IPS-15b (cell line): ENCODE measurements at regions not wholly inside any gene's neighbourhood (a gene's known extent, or its start where the extent isn't known, plus 50 kb on each side); places are given as distances from the start of the nearest gene placed in this dataset.

Experiments
- H3K27me3 ChIP-seq: one replicate; pipeline ENCODE4 v1.6.1; 2013; ENCODE audit warnings: low read length; ENCODE audit not compliant: control insufficient read depth, insufficient read depth
- H3K36me3 ChIP-seq: one replicate; pipeline ENCODE4 v1.6.1; 2013; ENCODE audit warnings: low read length; ENCODE audit not compliant: control insufficient read depth, insufficient read depth
- H3K4me1 ChIP-seq: one replicate; pipeline ENCODE4 v1.6.1; 2013; ENCODE audit warnings: mild to moderate bottlenecking, low read length; ENCODE audit not compliant: control insufficient read depth, insufficient read depth
- H3K4me3 ChIP-seq: one replicate; pipeline ENCODE4 v1.5.1; 2013; ENCODE audit warnings: low read depth, low read length
- H3K9ac ChIP-seq: one replicate; pipeline ENCODE4 v1.6.1; 2013; ENCODE audit warnings: low read depth, mild to moderate bottlenecking, low read length
- H3K9me3 ChIP-seq: one replicate; pipeline ENCODE4 v1.6.1; 2013; ENCODE audit warnings: mild to moderate bottlenecking, low read length; ENCODE audit not compliant: control insufficient read depth, insufficient read depth

DNA sequence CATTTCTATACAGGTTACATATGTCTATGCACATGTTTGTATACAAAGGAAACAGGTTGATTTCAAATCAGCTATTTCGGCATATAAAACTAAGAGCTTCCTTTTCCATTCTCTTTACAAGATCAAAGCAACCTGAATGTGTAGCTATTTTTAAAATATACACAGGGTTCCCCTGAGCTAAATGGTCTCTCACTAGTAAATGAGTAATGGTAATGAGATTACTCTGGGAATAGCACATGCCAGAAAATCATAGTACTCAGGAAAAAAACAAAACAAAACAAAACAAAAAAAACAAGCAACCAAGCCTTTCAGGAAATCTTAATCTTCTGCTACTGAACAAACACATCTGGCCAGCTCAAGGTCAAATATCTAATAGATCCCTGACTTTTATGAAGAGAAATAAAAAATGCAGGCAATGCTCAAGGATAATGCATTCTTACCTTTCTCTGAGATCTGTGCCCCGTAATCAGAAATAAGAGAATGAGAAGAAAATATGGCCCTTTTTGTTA is 156.6 kb upstream of the POU2AF2 start:
- H3K36me3 ChIP-seq = no peaks in the 10 kb centered on the region
- H3K9ac ChIP-seq = no peak overlapping the region
- H3K9me3 ChIP-seq = no peaks in the 10 kb centered on the region
- H3K4me3 ChIP-seq = no peak overlapping the region
- no peaks in the 10 kb centered on the region for H3K4me1 ChIP-seq
- no peaks in the 10 kb centered on the region for H3K27me3 ChIP-seq

DNA sequence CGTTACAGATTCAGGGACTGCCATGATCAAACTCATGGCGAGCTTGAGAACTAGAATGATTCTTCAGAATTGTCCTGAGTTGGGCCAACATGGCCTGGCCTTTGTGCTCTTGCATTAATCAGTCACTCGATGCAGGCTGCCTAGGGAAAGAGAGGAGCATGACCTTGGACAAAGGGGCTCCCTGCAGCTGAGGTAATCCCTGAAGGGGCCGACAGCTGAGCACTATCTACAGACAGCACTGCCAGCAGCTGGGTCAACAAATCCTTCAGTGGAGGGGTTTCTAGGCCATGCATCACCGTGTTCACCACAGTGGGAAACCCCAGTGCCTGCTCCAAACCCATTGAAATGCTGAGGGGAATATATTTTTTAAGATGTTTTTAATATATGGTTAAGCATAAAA is 159.5 kb upstream of the POU2AF2 start:
- Histone ChIP-seq H3K4me3 (no peak overlapping the region), H3K36me3 (no peaks in the 10 kb centered on the region), H3K9me3 (no peaks in the 10 kb centered on the region), H3K4me1 (no peaks in the 10 kb centered on the region), H3K9ac (no peak overlapping the region), H3K27me3 (no peaks in the 10 kb centered on the region)

- H3K27me3 ChIP-seq = no peaks in the 10 kb centered on the region
- H3K4me1 ChIP-seq = no peaks in the 10 kb centered on the region
- no peaks in the 10 kb centered on the region for H3K9me3 ChIP-seq
- H3K36me3 ChIP-seq = no peaks in the 10 kb centered on the region
- no peak overlapping the region for H3K4me3 ChIP-seq
- H3K9ac ChIP-seq = no peak overlapping the region
Observed at GRCh38 chr11:111082664-111083063, 162.9 kb upstream of the POU2AF2 start.

DNA sequence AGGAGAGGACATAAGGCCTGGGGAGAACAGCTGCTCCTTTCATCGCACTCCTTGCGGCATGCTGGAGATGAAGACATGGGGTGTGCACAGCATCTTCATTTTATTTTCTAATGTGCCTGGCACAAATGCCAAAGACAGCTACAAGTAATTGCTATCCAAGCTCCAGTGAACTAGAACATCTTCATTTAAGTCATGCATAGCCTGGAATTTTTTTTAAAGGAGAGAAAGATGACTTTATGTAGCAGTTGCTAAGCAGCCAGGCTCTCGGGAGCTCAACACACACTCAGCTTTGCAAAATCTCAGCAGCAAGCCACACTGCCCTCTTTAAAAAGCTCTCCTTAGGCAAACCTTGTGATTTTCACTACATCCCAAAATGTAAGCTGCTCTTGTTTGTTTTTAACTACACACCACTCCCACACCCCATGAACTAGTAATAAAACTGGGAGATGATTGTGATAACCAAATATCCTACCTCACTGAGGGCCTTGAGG is 164.5 kb upstream of the POU2AF2 start:
- Histone ChIP-seq H3K36me3 (no peaks in the 10 kb centered on the region), H3K27me3 (no peaks in the 10 kb centered on the region), H3K4me3 (no peak overlapping the region), H3K9me3 (no peaks in the 10 kb centered on the region), H3K4me1 (no peaks in the 10 kb centered on the region), H3K9ac (no peak overlapping the region)

GRCh38 chr11:111077530-111078322 is 167.8 kb upstream of the POU2AF2 start:
- Histone ChIP-seq H3K9ac (no peak overlapping the region), H3K27me3 (no peaks in the 10 kb centered on the region), H3K9me3 (no peaks in the 10 kb centered on the region), H3K4me3 (no peak overlapping the region), H3K36me3 (no peaks in the 10 kb centered on the region), H3K4me1 (no peaks in the 10 kb centered on the region)

- Histone ChIP-seq H3K4me1 (peaks cover 3% of the 10 kb centered on the region), H3K36me3 (no peaks in the 10 kb centered on the region), H3K4me3 (no peak overlapping the region), H3K27me3 (no peaks in the 10 kb centered on the region), H3K9ac (no peak overlapping the region), H3K9me3 (no peaks in the 10 kb centered on the region)
Observed at GRCh38 chr11:111069066-111069465, 176.5 kb upstream of the POU2AF2 start.

DNA sequence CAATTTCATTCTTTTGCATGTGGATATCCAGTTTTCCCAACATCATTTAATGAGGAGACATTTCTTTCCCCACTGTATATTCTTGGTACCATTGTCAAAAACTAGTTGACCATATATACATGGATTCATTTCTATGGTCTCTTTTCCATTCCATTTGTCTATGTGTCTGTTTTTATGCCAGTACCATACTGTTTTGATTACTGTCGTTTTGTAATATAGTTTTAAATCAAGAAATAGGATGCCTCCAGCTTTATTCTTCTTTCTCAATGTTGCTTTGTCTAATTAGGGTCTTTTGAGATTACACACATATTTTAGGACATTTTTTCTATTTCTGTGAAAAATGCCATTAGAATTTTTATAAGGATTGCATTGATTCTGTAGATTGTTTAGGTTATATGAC is 177.5 kb upstream of the POU2AF2 start:
- no peaks in the 10 kb centered on the region for H3K27me3 ChIP-seq
- peaks cover 3% of the 10 kb centered on the region for H3K4me1 ChIP-seq
- no peak overlapping the region for H3K9ac ChIP-seq
- no peak overlapping the region for H3K4me3 ChIP-seq
- H3K36me3 ChIP-seq = no peaks in the 10 kb centered on the region
- no peaks in the 10 kb centered on the region for H3K9me3 ChIP-seq

DNA sequence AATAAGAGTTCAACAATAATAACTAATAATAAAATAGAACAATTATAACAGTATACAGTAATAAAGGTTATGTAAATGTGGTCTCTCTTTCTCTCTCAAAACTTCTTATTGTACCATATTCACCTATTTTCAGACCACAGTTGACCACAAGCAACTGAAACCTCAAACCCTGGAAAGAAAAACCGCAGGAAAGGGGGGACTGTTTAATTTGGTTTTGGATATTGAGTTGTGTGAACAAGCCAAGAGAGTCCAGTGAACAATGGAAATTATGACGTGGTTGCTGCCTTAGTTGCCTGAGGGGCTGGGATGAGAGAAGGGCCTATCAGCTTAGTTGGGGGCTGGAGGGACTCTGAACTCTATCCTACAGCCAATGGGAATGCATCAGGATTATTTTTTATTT is 178.7 kb upstream of the POU2AF2 start:
- H3K4me1 ChIP-seq = peaks cover 3% of the 10 kb centered on the region
- H3K9ac ChIP-seq = no peak overlapping the region
- H3K27me3 ChIP-seq = no peaks in the 10 kb centered on the region
- H3K9me3 ChIP-seq = no peaks in the 10 kb centered on the region
- no peaks in the 10 kb centered on the region for H3K36me3 ChIP-seq
- no peak overlapping the region for H3K4me3 ChIP-seq

DNA sequence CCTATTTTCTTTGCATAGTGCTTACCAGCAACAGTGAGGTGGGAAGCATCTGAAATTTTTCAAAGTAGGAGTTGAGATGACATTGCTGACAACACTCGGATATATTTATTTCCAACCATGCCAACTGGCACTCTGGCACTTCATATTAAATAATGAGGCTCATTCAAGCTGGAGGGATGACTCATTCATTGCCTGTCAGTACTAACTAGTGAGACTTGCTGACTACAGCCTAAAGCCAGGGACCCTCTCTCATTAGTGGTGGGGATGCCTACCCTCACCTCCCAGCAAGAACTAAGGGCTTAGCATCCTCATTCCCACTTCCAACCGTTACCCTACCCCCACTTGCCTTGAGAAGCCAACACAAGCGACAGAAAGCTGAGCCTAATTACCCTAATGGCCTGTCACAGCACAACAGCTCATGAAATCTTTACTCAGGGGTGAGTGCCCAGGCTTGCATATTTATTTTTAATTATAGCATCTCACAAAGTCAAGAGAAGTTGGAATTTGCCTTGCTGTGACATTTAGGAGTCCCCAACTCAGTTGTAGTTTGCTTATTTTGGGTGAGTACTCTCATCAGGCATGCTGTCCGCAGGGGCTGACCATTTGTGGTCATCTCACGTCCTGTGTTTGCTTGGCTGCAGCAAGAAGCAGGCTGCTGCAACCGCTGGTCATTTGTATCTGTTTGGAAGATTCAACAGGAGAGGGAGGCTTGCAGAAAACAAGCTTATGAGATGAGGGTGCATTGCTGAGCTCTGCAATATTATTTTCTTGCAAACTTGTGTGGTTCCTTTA is 181.6 kb upstream of the POU2AF2 start:
- H3K27me3 ChIP-seq = no peaks in the 10 kb centered on the region
- no peaks in the 10 kb centered on the region for H3K4me1 ChIP-seq
- H3K9me3 ChIP-seq = no peaks in the 10 kb centered on the region
- H3K4me3 ChIP-seq = no peak overlapping the region
- H3K9ac ChIP-seq = no peak overlapping the region
- no peaks in the 10 kb centered on the region for H3K36me3 ChIP-seq

- H3K9me3 ChIP-seq = no peaks in the 10 kb centered on the region
- no peaks in the 10 kb centered on the region for H3K36me3 ChIP-seq
Observed at GRCh38 chr11:111062420-111062819, 183.1 kb upstream of the POU2AF2 start.

DNA sequence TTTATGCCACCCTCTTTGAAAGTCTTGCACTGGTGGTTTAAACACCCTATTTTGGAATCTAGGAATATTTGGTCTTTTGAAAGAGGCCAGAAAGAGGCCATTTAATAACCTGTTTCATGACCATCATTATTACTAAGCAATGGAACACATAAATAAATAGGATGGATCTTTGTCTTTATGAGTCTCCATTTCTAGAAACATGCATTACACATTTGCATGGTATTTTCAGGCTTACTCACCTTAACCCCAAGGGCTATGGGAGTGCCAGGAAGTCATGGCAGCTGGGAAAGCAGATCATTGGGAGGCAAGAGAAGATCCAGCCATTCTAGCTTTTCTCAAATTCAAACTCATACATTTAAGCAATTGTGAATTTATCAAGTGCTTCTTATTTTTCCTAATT is 185.8 kb upstream of the POU2AF2 start:
- no peaks in the 10 kb centered on the region for H3K36me3 ChIP-seq
- no peak overlapping the region for H3K4me3 ChIP-seq
- H3K27me3 ChIP-seq = no peaks in the 10 kb centered on the region
- no peak overlapping the region for H3K9ac ChIP-seq
- H3K9me3 ChIP-seq = no peaks in the 10 kb centered on the region
- H3K4me1 ChIP-seq = no peaks in the 10 kb centered on the region

More at GRCh38 chr11:111062420-111062819, 183.1 kb upstream of the POU2AF2 start:
- Histone ChIP-seq H3K4me1 (no peaks in the 10 kb centered on the region), H3K4me3 (no peak overlapping the region), H3K27me3 (no peaks in the 10 kb centered on the region), H3K9ac (no peak overlapping the region)

GRCh38 chr11:111049131-111049530 is 196.4 kb upstream of the POU2AF2 start:
- H3K9ac ChIP-seq = no peak overlapping the region
- no peaks in the 10 kb centered on the region for H3K27me3 ChIP-seq
- no peaks in the 10 kb centered on the region for H3K36me3 ChIP-seq
- no peaks in the 10 kb centered on the region for H3K4me1 ChIP-seq
- no peaks in the 10 kb centered on the region for H3K9me3 ChIP-seq
- no peak overlapping the region for H3K4me3 ChIP-seq
